HG03139 (cell line): ENCODE measurements at regions not wholly inside any gene's neighbourhood (a gene's known extent, or its start where the extent isn't known, plus 50 kb on each side); places are given as distances from the start of the nearest gene placed in this dataset.
"Not testable (repeated sequence)": the region's sequence is repeated elsewhere in the genome, so short reads cannot be mapped to it uniquely, and the experiment has no call there.

Source experiments
- ATAC-seq: cut with Tn5 transposase; IDR thresholded peaks from one replicate; pipeline ENCODE4 v1.9.1; 2021; ENCODE audit not compliant: unreplicated experiment

DNA sequence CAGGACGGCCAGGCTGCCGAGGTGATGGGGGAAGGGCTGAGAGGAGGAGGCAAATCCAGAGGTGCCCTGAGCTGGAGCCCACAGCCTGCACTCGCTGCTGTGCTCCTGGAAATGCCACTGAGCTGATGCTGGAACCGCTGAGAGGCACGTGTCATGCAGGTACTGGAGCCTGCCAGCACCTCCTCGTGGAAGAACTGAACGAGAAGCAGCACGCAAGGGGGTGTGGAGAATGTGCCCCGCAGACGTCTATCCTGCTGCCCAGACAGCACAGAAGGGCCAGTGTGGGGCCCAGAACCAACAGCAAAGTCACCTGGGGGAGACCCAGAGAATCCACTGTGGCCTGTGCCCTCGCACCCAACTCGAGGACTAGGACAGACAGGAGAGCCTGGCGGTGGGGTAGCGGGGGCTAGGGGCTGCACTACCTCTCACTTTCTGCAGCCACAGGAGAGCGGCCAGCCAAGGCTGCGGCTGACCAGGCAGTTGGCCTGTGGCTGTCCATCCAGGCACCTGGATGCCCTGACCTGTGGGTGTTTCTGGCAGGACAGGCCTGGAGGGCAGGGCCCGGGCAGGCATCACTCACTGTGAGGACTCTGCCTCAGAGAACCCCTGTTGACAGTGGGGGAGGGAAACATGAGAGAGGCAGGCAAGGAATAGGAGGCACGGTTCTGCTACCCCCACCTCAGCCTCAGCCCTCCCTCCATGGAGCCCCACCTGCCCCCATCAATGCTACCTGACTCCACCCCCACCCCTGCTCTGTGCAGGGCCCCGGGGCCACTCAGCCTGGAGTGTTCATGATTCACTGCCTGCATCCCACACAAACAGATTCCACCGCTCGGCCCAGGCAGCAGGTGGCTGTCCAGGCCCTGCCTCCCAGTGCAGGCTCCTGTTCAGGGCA, 213.1 kb downstream of the TBC1D2B start:
- no peak for ATAC-seq

DNA sequence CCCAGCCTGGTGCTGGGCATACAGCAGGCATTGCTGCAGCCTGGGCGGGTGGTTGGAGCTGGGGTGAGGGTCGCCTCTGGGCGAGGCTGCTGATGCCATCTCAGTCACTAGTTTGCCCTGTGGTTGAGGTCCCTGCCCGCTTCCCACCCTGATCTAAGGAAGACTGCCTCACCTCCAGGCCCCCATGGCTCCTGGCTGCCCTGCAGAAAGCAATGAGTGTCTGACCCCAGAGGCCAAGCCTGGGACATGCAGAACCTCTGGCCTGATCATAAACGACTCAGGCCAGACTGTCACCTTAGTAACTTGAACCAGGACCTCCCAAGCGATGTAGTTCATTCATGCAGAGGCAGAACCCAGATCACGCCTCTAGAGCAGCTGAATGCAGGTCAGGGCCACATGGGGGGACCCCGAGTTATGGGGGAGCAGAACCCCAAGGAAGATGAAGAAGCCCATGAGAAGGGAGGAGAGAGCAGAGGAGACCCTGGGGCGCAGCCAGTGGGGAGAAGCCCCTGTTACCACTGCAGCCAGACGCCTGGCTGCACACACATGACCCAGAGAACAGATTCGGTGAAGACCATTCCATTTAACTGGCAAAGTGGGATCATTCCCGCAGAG, 213.9 kb downstream of the TBC1D2B start:
- ATAC-seq, result no peak

DNA sequence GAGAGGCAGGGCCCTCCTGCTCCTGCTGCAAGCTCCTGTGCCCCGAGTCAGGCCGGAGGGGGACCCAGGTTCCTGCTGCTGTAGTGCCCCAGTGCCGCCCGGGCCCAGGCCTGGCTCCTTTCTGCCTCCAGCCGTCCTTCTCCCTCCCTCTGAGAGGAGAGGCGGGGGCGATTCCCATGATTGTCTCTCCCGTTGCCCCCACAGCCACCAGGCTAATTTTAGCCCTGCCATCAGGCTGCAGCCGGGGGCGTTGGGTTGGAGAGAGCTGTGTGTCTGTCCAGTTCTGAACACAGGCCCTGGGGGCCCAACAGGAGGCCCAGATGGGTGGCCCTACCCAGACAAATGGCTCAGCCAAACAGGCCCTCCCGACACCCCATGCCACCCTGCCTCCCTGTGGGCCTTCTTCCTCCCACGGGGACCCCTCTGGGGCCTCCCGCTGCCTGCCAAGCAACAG, 214.8 kb downstream of the TBC1D2B start:
- ATAC-seq, result no peak

DNA sequence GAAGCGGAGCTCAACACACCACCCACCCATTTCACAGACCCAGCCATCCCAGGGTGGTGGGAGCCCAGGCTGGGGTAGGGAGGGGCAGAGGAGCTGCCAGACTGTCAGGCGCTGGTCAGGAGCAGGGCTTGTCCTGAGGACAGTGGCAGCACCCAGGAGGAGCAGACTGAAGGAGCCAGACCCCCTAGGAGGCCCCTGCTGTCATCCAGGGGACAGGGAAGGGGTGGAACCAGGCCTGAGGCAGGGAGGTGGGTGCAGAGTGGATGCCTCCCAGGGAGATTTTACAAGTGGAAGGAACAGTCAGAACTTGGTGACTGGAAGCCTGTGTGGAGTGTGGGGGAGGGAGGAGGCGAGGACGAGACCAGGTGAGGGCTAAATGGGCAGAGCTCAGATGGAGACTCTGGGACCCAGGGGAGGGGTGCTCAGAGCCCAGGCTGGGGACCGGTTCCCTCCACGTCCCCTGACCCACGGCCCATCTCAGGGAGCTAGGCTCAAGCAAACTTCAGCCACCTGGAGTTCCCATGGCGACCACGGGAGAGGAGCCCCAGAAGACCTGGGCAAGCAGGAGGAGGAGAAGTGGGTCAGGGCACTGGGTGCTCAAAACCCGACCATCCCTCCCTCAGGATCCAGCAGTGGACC, 215.4 kb downstream of the TBC1D2B start:
- ATAC-seq, result not testable (repeated sequence)

DNA sequence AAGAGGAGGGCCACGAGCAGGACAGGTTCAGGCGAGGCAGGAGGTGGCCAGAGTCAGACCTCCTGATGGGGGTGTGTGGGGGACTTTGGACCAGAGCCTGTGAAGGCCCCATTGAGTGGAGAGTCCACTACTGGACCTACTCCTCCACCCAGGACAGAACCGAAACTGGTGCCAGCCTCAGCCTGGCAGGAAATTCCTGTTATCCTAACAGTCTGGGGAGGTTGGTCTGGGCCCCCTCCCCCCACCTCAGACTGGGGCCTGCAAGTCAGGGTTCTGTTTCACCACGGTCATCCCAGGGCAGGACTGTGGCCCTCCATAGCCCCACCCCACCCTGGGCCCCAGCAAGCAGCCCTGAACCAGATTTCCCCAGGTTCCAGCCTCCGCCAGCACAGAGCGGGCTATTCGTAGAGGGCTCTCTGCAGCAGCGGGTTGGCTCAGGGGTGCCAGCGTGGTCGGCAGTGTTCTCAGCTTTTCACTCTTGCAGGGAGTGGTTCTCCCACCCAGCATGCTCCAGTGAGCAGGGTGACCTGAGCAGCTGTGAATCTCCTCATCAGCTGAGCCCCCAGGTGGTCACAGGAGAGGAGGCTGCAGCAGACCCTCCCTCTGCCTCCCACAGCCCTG, 217.3 kb downstream of the TBC1D2B start:
- no peak for ATAC-seq

DNA sequence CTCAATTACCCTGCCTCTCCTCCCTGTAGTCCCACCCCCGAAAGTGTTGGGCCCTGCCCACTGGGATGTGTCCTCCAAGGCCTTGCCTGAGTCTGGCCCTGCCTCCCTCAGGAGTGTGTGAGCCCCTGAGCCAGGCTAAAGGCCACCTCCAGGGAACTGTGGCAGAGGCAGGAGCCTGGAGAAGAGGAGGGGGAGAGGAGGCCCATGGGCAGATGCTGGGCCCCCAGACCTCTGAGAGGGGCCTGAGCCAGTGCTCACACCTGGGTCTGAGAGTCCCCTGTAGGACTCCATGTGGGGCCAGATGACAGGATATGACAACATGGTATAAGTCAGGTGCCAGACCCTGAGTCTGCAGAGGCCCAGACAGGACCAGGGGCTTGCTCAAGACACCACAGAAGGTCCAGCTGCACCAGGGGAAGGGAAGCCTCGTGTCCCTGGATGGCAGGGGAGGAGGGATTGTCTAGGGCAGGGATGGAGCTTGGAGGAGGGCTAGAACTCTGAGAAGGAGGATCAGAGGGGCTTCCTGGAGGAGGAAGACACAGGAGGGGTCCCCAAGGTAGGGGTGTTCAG, 217.9 kb downstream of the TBC1D2B start:
- no peak for ATAC-seq

DNA sequence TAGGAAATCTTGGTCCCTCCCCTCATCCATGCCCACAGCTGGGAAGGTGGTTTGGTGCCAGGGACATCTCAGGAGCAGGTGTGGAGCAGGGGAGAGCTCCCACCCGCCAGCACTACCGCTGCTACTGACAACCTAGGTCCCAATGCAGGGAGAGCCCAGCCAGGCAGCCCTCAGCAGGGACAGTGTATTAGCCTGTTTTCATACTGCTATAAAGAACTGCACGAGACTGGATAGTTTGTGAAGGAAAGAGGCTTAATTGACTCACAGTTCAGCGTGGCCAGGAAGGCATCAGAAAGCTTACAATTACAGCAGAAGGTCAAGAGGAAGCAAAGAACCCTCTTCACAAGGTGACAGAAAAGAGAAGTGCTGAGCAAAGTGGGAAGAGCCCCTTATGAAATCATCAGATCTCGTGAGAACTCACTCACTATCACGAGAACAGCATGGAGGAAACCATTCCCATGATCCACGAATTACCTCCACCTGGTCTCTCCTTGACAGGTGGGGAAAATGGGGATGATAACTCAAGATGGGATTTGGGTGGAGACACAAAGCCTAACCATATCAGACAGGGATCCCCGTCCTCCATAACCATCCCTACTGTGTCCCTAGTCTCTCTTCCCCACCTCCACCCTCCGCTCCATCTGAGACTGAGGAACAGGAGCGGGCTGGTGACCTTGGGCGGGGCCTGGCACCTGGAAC, 218.6 kb downstream of the TBC1D2B start:
- no peak for ATAC-seq

DNA sequence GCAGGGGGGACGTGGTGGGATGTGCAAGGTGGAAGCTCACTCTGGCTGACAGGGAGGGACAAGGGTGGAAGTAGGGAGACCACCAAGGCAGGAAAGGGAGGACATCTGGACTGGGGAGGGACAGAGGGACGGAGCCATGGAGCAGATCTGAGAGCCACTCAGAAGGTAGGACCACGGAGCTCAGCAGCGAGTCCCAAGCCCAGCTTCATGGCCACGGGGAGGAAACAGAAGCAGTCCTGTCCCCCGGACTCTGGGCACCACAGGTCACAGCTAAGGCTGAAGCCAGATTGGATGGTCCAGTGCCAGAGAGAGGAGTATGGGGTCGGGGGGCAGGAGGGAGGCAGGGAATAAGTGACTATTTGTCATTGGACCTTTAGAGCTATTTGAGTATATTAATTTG, 220.1 kb downstream of the TBC1D2B start:
- no peak for ATAC-seq

DNA sequence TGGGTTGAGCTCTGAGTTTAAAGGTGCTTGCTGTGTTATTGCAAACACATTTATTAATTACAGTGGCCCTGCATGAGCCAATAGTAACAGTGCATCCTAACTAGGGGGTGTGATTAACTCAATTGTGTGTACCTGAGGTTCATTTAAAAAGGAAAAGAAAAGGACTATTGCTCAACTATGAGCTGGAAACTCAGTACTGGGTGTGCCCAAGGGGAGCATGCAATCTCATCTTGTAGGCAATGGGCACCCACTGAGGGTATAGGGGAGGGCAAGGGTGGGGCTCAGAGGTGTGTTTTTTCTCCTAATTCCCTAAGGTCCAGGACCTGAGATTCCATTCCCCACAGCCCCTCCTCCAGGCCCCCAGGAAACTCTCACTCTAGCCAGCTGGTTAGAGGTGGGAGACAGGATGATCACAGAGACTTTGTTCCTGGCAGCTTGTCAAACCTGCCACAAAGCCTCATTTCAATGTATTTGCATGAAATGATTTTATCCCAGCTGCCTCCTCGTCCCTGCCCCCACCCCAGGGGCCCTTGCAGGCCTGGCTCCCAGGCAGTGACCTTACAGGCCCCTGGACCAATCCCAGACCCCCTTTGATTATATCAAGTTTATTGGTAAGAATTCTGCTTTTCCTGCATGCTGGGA, 220.7 kb downstream of the TBC1D2B start:
- no peak for ATAC-seq

DNA sequence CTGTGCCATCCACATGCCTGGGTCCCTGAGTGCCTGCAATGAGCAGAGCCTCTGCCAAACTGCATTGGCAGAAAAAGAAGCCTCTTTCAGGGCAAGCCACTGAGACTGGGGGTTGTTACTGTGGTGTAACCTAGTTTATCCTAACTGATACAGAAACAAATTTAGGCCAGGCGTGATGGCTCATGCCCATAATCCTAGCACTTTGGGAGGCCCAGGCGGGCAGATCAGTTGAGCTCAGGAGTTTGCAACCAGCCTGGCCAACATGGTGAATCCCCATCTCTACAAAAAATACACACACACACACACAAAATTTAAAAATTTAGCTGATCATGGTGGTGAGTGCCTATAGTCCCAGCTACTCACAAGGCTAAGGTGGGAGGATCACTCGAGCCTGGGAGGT, 221.6 kb downstream of the TBC1D2B start:
- ATAC-seq, result no peak

DNA sequence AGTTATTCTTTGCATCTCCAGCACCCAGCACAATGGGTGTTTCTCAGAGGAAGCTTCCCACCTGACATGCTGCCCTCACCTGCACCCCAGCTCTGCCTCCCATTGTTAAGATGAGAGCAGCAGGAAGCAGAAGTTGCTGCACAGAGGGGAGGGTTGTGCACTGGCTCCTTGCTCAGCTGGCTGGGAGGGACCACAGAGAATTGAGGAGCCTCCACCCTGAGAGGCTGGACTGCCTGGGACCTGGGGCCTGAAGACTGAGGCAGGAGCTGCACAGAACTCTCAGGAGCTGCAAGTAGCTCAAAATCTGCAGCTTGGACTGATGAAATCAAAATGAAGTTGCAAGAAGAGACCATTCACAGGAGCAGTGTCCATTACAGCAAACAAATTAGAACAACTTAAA, 222.3 kb upstream of the LINGO1 start:
- no peak for ATAC-seq

DNA sequence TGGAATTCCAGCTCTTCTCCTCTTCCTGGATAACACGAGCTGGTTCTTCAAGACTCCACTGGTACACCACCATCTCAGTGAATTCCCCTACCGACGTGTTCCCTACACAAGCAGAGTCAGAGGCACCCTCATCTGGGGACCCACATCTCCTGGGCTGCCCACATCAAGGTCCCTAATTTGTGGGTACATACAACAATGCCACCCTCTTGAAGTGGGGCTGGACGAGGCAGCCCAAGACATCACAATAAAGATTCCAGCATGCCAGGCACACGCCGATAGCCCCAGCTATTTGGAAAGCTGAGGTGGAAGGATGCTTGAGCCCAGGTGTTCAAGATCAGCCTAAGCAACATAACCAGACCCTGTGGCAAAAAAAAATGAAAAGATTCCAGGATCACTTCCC, 221.2 kb upstream of the LINGO1 start:
- ATAC-seq, result no peak

DNA sequence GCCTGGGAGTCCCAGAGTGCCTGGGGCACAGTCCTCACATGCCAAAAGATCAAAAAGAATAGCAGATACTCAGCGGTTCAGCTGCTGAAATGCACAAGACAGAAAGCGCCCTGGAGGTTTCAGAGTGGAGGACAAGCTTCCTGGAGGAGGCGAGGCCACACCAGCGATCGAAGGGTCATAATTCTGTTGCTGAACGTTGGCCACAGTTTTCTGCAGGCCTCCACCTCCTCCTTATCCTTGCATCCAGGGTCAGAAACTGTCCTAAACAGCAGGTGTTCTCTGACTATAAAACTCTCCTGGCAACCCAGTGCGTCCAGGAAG, 220.3 kb upstream of the LINGO1 start:
- ATAC-seq, result no peak

DNA sequence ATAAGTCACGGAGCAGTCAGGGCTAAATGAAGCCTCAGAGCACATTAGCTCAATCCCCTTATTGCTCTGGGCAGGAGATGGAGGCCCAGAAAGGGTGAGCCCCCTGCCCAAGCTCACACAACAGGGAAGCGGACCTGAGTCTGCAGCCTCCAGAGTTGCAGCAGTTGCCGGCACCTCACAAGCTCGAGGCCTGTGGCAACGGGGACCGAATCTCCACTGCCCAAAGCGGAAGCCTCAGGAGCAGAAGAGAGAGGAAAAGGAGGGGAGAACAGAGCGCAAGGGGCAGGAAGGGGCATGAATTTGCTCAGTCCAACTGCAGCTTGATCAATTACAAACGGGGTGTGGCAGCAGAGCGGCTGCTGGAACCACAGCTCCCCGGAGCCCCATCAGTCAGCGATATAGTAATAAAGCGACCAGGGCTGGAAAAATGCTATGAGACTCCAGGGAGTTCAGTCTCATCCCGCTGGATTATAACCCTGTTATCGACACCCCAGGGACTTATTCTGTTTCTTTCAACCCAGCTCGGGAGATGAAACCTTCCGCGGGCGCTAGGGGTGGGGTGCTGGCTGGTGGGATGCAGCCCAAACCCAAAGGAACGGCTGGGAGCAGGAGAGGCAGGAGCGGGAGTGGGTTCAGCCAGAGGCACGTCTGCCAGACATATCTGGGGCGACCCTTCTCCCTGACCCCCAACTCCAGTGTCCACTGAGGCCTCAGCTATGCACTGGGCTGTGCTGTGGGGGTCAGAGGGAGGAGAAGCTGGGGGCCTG, 219.7 kb upstream of the LINGO1 start:
- ATAC-seq, result no peak

DNA sequence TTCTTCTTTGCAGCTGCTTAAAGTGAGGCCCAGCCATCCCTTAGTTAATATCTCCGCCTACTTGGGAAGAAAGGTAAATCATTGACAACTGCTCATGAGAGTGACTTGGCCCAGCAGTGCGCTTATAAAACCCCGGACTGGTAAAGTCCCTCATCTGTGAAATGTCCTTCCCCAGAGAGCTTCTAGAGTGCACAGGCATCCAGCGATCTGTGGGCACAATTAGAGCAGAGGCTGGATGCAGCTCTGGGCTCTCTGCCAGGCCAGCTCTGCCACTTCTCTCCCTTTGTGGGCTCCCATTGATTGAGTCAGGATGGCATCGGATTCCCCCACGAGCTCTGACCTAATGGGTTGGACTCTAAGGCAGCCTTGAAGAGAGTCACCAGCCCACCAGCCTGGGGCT, 219.0 kb upstream of the LINGO1 start:
- no peak for ATAC-seq

DNA sequence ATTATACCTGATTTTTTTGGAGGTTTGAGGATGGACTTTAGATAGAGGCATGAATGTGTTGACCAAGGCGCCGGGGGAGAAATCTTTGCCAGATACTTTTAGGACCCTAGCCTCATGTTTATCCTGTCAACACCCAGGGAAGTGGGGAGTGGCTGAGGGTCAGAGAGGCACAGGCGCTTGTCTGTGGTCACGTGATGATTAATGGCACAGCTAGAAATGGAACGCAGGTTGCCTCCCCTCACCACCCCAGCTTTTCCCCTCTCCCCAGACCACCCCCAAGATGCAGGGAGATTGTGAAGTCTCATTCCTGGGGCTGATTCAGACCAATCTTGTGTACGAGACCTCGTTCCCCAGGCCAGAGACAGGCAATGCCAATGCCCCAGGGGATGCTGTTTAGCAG, 218.4 kb upstream of the LINGO1 start:
- ATAC-seq, result no peak

DNA sequence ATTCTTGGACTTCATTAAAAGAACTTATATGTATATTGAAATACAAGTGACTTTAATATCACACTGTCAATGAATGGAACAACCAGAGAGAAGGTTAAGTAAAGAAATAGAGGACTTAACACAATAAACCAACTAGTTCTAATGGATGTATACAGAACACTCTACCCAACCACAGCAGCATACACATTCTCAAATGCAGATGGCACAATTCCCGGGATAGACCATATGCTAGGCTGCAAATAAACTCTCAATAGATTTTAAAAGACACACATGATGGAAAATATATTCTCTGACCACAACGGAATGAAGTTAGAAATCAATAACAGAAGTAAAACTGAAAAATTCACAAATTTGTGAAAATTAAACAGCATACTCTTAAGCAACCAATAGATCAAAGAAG, 214.3 kb upstream of the LINGO1 start:
- no peak for ATAC-seq

DNA sequence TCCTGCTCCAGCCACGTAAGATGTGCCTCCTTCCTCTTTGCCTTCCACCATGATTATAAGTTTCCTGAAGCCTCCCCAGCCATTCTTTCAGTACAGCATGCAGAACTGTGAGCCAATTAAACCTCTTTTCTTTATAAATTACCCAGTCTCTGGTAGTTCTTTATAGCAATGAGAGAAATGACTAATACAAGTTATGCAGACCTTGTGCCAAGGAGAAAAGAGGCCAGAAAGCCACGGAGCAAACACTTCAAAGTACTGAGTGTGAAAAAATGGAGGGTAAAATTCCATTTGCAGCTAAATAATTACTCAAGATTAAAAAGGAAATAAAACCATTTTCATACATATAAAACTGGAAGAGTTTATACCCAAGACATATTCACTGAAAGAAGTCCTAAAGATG, 213.6 kb upstream of the LINGO1 start:
- ATAC-seq, result no peak

DNA sequence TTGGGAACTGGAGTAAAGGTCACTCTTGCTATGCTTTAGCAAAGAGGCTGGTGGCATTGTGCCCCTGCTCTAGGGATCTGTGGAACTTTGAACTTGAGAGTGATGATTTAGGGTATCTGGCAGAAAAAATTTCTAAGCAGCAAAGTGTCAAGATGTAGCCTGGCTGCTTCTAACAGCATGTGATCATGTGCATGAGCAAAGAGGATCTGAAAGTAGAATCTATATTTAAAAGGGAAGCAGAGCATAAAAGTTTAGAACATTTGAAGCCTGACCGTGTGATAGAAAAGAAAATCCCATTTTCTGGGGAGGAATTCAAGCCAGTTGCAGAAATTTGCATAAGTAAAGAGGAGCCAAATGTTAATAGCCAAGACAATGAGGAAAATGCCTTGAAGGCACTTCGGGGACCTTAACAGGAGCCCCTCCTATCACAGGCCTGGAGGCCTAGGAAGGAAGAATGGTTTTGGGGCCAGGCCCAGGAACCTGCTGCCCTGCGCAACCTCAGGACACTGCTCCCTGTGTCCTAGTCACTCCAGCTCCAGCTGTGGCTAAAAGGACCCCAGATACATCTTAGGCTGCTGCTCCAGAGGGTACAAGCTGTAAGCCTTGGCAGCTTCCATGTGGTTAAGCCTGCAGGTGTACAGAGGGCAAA, 212.2 kb upstream of the LINGO1 start:
- ATAC-seq, result no peak
